Esophagus squamous epithelium (tissue), 4 donors: ENCODE measurements at regions not wholly inside any gene's neighbourhood (a gene's known extent, or its start where the extent isn't known, plus 50 kb on each side); places are given as distances from the start of the nearest gene placed in this dataset.

Experiments
- POLR2A ChIP-seq, 4 donors: fragments of 450-650 bp; IDR thresholded peaks; one replicate each; pipeline ENCODE4 v1.6.1; 2017; ENCODE audit warnings: antibody characterized with exemption in 4 of 4, mild to moderate bottlenecking in 4 of 4, moderate library complexity in 3 of 4
- TF ChIP-seq, protein P1 (sequence below), 6 experiments: fragments of 450-650 bp in 4 of 6; fragments of 200-600 bp in 2 of 6; sonication (generic) in 2 of 6; IDR thresholded peaks; one replicate each; pipeline ENCODE4 v1.5.1; 2016 to 2019; ENCODE audit warnings: antibody characterized with exemption in 6 of 6, mild to moderate bottlenecking in 4 of 6, moderate library complexity in 4 of 6

DNA sequence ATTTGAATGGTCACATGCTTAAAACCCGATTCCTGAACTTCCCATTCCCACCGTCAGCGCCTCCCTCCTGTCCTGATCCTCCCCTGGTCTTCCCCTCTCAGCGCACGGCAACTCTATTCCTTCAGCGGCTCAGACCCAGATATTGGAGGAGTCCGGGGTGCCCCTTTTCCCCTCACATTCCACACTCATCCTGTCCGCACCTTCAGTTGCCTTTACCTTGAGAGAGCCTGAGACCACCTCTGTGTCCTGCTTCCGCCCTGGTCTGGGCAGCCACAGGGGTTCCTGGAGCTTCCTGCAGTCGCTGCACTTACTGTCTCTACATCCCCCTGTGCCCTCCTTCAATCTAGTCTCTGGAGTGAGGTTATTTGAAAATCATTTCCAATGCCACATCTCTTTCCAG lies 193.4 kb downstream of the BCAS1 start:
- TF ChIP-seq, protein P1, sequence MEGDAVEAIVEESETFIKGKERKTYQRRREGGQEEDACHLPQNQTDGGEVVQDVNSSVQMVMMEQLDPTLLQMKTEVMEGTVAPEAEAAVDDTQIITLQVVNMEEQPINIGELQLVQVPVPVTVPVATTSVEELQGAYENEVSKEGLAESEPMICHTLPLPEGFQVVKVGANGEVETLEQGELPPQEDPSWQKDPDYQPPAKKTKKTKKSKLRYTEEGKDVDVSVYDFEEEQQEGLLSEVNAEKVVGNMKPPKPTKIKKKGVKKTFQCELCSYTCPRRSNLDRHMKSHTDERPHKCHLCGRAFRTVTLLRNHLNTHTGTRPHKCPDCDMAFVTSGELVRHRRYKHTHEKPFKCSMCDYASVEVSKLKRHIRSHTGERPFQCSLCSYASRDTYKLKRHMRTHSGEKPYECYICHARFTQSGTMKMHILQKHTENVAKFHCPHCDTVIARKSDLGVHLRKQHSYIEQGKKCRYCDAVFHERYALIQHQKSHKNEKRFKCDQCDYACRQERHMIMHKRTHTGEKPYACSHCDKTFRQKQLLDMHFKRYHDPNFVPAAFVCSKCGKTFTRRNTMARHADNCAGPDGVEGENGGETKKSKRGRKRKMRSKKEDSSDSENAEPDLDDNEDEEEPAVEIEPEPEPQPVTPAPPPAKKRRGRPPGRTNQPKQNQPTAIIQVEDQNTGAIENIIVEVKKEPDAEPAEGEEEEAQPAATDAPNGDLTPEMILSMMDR (IDR thresholded peaks at IDR 0.05), result no peak
- no peak for TF ChIP-seq POLR2A (IDR thresholded peaks at IDR 0.05)
